ENCODE measurements at regions not wholly inside any gene's neighbourhood (a gene's known extent, or its start where the extent isn't known, plus 50 kb on each side); places are given as distances from the start of the nearest gene placed in this dataset.

- FAIRE-seq: no peak
Observed at GRCh38 chr3:81951106-81951505, 189.7 kb upstream of the GBE1 start.

GRCh38 chr3:81947359-81947758, 185.9 kb upstream of the GBE1 start:
- FAIRE-seq: no peak

- no peak for FAIRE-seq
Observed at GRCh38 chr3:81938681-81939080, 177.2 kb upstream of the GBE1 start.

GRCh38 chr3:81936817-81937216, 175.4 kb upstream of the GBE1 start:
- no peak for FAIRE-seq

GRCh38 chr3:81932681-81933080, 171.2 kb upstream of the GBE1 start:
- no peak for FAIRE-seq

- no peak for FAIRE-seq
Observed at GRCh38 chr3:81931265-81932251, 170.1 kb upstream of the GBE1 start.

- FAIRE-seq: no peak
Observed at GRCh38 chr3:81929697-81930096, 168.3 kb upstream of the GBE1 start.

- no peak for FAIRE-seq
Observed at GRCh38 chr3:81927811-81928210, 166.4 kb upstream of the GBE1 start.

GRCh38 chr3:81925385-81925784, 163.9 kb upstream of the GBE1 start:
- FAIRE-seq: no peak

GRCh38 chr3:81923038-81923437, 161.6 kb upstream of the GBE1 start:
- no peak for FAIRE-seq

GRCh38 chr3:81922404-81922803, 161.0 kb upstream of the GBE1 start:
- no peak for FAIRE-seq

- no peak for FAIRE-seq
Observed at GRCh38 chr3:81920816-81921215, 159.4 kb upstream of the GBE1 start.

GRCh38 chr3:81916890-81917289, 155.4 kb upstream of the GBE1 start:
- FAIRE-seq: no peak

- peak; percentile 9 for FAIRE-seq
Observed at GRCh38 chr3:81913886-81914663, 152.6 kb upstream of the GBE1 start.

- no peak for FAIRE-seq
Observed at GRCh38 chr3:81911221-81911620, 149.8 kb upstream of the GBE1 start.

- FAIRE-seq: peak; percentile 84
Observed at GRCh38 chr3:81910244-81910852, 148.9 kb upstream of the GBE1 start.

GRCh38 chr3:81909796-81910195, 148.4 kb upstream of the GBE1 start:
- FAIRE-seq: no peak

GRCh38 chr3:81908561-81908960, 147.1 kb upstream of the GBE1 start:
- no peak for FAIRE-seq

GRCh38 chr3:81898336-81898735, 136.9 kb upstream of the GBE1 start:
- no peak for FAIRE-seq

GRCh38 chr3:81894598-81894997, 133.2 kb upstream of the GBE1 start:
- FAIRE-seq: no peak

GRCh38 chr3:81891055-81891895, 129.8 kb upstream of the GBE1 start:
- no peak for FAIRE-seq

GRCh38 chr3:81888914-81889557, 127.6 kb upstream of the GBE1 start:
- no peak for FAIRE-seq

Data from islet of Langerhans (tissue), 1 donor.